ENCODE measurements at regions not wholly inside any gene's neighbourhood (a gene's known extent, or its start where the extent isn't known, plus 50 kb on each side); places are given as distances from the start of the nearest gene placed in this dataset.

GRCh38 chr7:91372323-91372722 lies 108.1 kb downstream of the FZD1 start:
- Mint-ChIP-seq H3K27ac (ENCODE audit: unreplicated experiment) (no peak overlapping the region), H3K27me3 (ENCODE audit: unreplicated experiment) (peaks cover 21% of the 10 kb centered on the region), H3K4me3 (ENCODE audit: low read depth, unreplicated experiment) (no peak overlapping the region), H3K4me1 (ENCODE audit: low read depth, unreplicated experiment) (no peaks in the 10 kb centered on the region), H3K36me3 (ENCODE audit: insufficient read depth, unreplicated experiment) (no peaks in the 10 kb centered on the region), H3K9me3 (ENCODE audit: low read depth, unreplicated experiment) (no peaks in the 10 kb centered on the region)
- TF ChIP-seq CTCF (IDR thresholded peaks at IDR 0.05; ENCODE audit: unreplicated experiment), result no peak
- no peak for DNase-seq
- CTCF ChIA-PET, result interaction anchor here (0.5 kb wide), 1 partner anchor 429 kb away, joined by 3 read pairs; no protein-coding TSS in a partner anchor
- intact Hi-C loops (cut with micrococcal nuclease; ENCODE audit: unreplicated experiment), result no loop called here
- BruUV-seq (replicated peaks), result no TSS peak

GRCh38 chr7:91373111-91373800 lies 109.0 kb downstream of the FZD1 start:
- no peaks in the 10 kb centered on the region for H3K36me3 Mint-ChIP-seq (ENCODE audit: insufficient read depth, unreplicated experiment)
- intact Hi-C loops (cut with micrococcal nuclease; ENCODE audit: unreplicated experiment), result no loop called here
- CTCF ChIA-PET, result interaction anchor here (0.6 kb wide), 1 partner anchor 215 kb away, joined by 3 read pairs; no protein-coding TSS in a partner anchor

GRCh38 chr7:91374321-91374989 lies 110.2 kb downstream of the FZD1 start:
- no peaks in the 10 kb centered on the region for H3K4me1 Mint-ChIP-seq (ENCODE audit: low read depth, unreplicated experiment)
- H3K9me3 Mint-ChIP-seq (ENCODE audit: low read depth, unreplicated experiment), result no peaks in the 10 kb centered on the region
- H3K4me3 Mint-ChIP-seq (ENCODE audit: low read depth, unreplicated experiment), result no peak overlapping the region
- intact Hi-C loops (cut with micrococcal nuclease; ENCODE audit: unreplicated experiment), result no loop called here
- H3K27ac Mint-ChIP-seq (ENCODE audit: unreplicated experiment), result no peak overlapping the region
- DNase-seq, result no peak
- no peak for TF ChIP-seq CTCF (IDR thresholded peaks at IDR 0.05; ENCODE audit: unreplicated experiment)
- CTCF ChIA-PET, result no interaction called here
- H3K27me3 Mint-ChIP-seq (ENCODE audit: unreplicated experiment), result peaks cover 21% of the 10 kb centered on the region
- H3K36me3 Mint-ChIP-seq (ENCODE audit: insufficient read depth, unreplicated experiment), result no peaks in the 10 kb centered on the region
- BruUV-seq (replicated peaks), result no TSS peak

More at GRCh38 chr7:91373111-91373800, 109.0 kb downstream of the FZD1 start:
- DNase-seq, result no peak
- no peak for TF ChIP-seq CTCF (IDR thresholded peaks at IDR 0.05; ENCODE audit: unreplicated experiment)
- H3K4me3 Mint-ChIP-seq (ENCODE audit: low read depth, unreplicated experiment), result no peak overlapping the region
- BruUV-seq (replicated peaks), result no TSS peak
- no peaks in the 10 kb centered on the region for H3K4me1 Mint-ChIP-seq (ENCODE audit: low read depth, unreplicated experiment)
- H3K27me3 Mint-ChIP-seq (ENCODE audit: unreplicated experiment), result peaks cover 21% of the 10 kb centered on the region
- no peak overlapping the region for H3K27ac Mint-ChIP-seq (ENCODE audit: unreplicated experiment)
- H3K9me3 Mint-ChIP-seq (ENCODE audit: low read depth, unreplicated experiment), result no peaks in the 10 kb centered on the region

- no peak overlapping the region for H3K4me3 Mint-ChIP-seq (ENCODE audit: low read depth, unreplicated experiment)
- no TSS peak for BruUV-seq (replicated peaks)
- no peaks in the 10 kb centered on the region for H3K4me1 Mint-ChIP-seq (ENCODE audit: low read depth, unreplicated experiment)
- no peak for DNase-seq
- no peaks in the 10 kb centered on the region for H3K9me3 Mint-ChIP-seq (ENCODE audit: low read depth, unreplicated experiment)
- peaks cover 21% of the 10 kb centered on the region for H3K27me3 Mint-ChIP-seq (ENCODE audit: unreplicated experiment)
- no peak overlapping the region for H3K27ac Mint-ChIP-seq (ENCODE audit: unreplicated experiment)
- intact Hi-C loops (cut with micrococcal nuclease; ENCODE audit: unreplicated experiment), result no loop called here
- no peak for TF ChIP-seq CTCF (IDR thresholded peaks at IDR 0.05; ENCODE audit: unreplicated experiment)
- H3K36me3 Mint-ChIP-seq (ENCODE audit: insufficient read depth, unreplicated experiment), result no peaks in the 10 kb centered on the region
- CTCF ChIA-PET, result no interaction called here
Observed at GRCh38 chr7:91375378-91375777, 111.1 kb downstream of the FZD1 start.
